ENCODE measurements at regions not wholly inside any gene's neighbourhood (a gene's known extent, or its start where the extent isn't known, plus 50 kb on each side); places are given as distances from the start of the nearest gene placed in this dataset.

- TF ChIP-seq CTCF (IDR thresholded peaks at IDR 0.05) (no peak), POLR2A (IDR thresholded peaks at IDR 0.05) (no peak), POLR2AphosphoS5 (IDR thresholded peaks at IDR 0.05) (no peak)
Observed at GRCh38 chr14:71713451-71713850, 218.8 kb upstream of the RGS6 start.

Measured in prostate gland (tissue), 2 donors.